ENCODE measurements at regions not wholly inside any gene's neighbourhood (a gene's known extent, or its start where the extent isn't known, plus 50 kb on each side); places are given as distances from the start of the nearest gene placed in this dataset.

DNA sequence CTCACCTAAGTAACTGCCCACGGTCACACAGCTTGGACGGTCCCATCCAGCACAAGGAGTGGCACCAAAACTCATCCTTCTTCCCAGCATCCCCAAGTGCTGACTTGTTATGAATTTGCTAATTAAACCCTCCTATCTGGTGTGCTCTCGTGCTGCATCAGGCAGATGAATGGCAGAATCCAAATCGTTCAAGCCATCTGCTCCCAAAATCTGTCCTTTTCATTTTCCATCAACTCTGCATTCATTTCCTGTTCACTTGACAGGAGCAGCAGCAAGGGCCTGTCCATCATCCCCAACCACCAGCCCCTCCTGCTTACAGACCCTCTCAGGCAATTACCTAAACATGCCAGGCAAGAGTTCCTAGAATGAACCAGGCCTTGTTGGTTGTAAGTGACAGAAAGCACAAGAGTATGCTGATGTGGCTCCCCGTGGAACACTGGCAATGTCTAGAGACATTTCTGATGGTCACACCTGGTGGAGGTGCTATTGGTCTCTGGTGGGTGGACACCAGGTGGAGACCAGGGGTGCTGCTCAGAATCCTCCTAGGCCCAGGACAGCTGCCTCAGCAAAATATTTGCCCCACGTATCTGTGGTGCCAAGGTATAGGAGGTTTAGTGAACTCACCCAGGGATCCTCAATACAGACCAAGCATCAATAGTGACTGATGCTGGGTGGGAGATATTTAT, 832.5 kb downstream of the TBC1D22A start:
- no peak for TF ChIP-seq POLR2A (IDR thresholded peaks at IDR 0.05; ENCODE audit: low read depth, low read length)
- TF ChIP-seq SMC3 (IDR thresholded peaks at IDR 0.05; ENCODE audit: low read depth, low read length) = no peak
- TF ChIP-seq, protein P1, sequence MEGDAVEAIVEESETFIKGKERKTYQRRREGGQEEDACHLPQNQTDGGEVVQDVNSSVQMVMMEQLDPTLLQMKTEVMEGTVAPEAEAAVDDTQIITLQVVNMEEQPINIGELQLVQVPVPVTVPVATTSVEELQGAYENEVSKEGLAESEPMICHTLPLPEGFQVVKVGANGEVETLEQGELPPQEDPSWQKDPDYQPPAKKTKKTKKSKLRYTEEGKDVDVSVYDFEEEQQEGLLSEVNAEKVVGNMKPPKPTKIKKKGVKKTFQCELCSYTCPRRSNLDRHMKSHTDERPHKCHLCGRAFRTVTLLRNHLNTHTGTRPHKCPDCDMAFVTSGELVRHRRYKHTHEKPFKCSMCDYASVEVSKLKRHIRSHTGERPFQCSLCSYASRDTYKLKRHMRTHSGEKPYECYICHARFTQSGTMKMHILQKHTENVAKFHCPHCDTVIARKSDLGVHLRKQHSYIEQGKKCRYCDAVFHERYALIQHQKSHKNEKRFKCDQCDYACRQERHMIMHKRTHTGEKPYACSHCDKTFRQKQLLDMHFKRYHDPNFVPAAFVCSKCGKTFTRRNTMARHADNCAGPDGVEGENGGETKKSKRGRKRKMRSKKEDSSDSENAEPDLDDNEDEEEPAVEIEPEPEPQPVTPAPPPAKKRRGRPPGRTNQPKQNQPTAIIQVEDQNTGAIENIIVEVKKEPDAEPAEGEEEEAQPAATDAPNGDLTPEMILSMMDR (conservative IDR thresholded peaks at IDR 0.05; ENCODE audit: low read depth, low read length) = no peak
- no peak for TF ChIP-seq FOS (IDR thresholded peaks at IDR 0.05; ENCODE audit: low read depth, low read length)
- TF ChIP-seq CEBPB (IDR thresholded peaks at IDR 0.05; ENCODE audit: low read depth, low read length) = no peak
- no peak for TF ChIP-seq MXI1 (IDR thresholded peaks at IDR 0.05; ENCODE audit: borderline replicate concordance, low read depth, low read length)

All from IMR-90 (cell line).